HepG2 (cell line): ENCODE measurements at regions not wholly inside any gene's neighbourhood (a gene's known extent, or its start where the extent isn't known, plus 50 kb on each side); places are given as distances from the start of the nearest gene placed in this dataset.

Experiments
- ATAC-seq: fragments of 200-7000 bp; cut with Tn5 transposase; 3 replicates; pipeline ENCODE4 v1.9.1; 2020; ENCODE audit warnings: mild to moderate bottlenecking, moderate library complexity
- BruUV-seq: library from RNA; stranded (reverse); fragments of 400-500 nt; replicated peaks from 2 replicates; lab custom pipeline; 2021; lab: Mats Ljungman, UMichigan
- CTCF ChIA-PET: fragments of 300-600 bp; formaldehyde crosslinking; extraction: SDS; loops from one replicate; lab custom pipeline; 2021; ENCODE audit warnings: low total read pairs, inconsistent platforms, low intra/inter-chr PET ratio; lab: Yijun Ruan, JAX
- POLR2A ChIA-PET: fragments of 350-600 bp; sonication (Branson Sonifier 250); formaldehyde crosslinking; loops from one replicate; lab custom pipeline; 2020; ENCODE audit warnings: antibody characterized with exemption, inconsistent platforms; lab: Yijun Ruan, JAX
- DNase-seq: peaks from one replicate; pipeline ENCODE4 v3.0.0-alpha.2; 2015; ENCODE audit warnings: low spot score
- FAIRE-seq: peaks from 3 replicates; lab custom pipeline; 2011; peaks lifted over from hg19 to GRCh38; lab: Jason Lieb, UNC
- H2AFZ ChIP-seq: one replicate; pipeline ENCODE4 v1.6.1; 2011; ENCODE audit warnings: low read length, inconsistent platforms
- H3K27ac ChIP-seq: fragments of 300-600 bp; 3 replicates; pipeline ENCODE4 v1.8.0; 2011; ENCODE audit warnings: mixed run types, mild to moderate bottlenecking, mixed read lengths, low read length, inconsistent platforms; ENCODE audit not compliant: insufficient read depth; ENCODE audit errors: extremely low read length
- H3K27me3 ChIP-seq, 2 experiments: fragments of 200-600 bp in 1 of 2; 2 replicates in 1 of 2; 3 replicates in 1 of 2; pipeline versions ENCODE4 v1.6.0 to v1.8.0; 2011; ENCODE audit warnings: low read length in 2 of 2, mild to moderate bottlenecking in 2 of 2, moderate library complexity in 2 of 2, inconsistent platforms in 1 of 2; ENCODE audit not compliant: insufficient read depth in 2 of 2, control insufficient read depth in 1 of 2
- H3K36me3 ChIP-seq, 2 experiments: fragments of 200-600 bp in 1 of 2; replicated peaks in 1 of 2; 2 replicates in 1 of 2; 3 replicates in 1 of 2; pipeline versions ENCODE4 v1.5.1 to v1.8.0; 2011; ENCODE audit warnings: low read length in 2 of 2, inconsistent platforms in 1 of 2; ENCODE audit not compliant: insufficient read depth in 2 of 2, control insufficient read depth in 1 of 2
- H3K4me1 ChIP-seq: 2 replicates; pipeline ENCODE4 v1.5.1; 2012; ENCODE audit warnings: low read length, inconsistent platforms; ENCODE audit not compliant: insufficient read depth
- H3K4me2 ChIP-seq: 2 replicates; pipeline ENCODE4 v1.6.0; 2011; ENCODE audit warnings: low read depth, low read length, inconsistent platforms
- H3K4me3 ChIP-seq, 3 experiments: fragments of 200-600 bp in 1 of 3; sonication (generic), shearing (Covaris generic) in 1 of 3; replicated peaks in 1 of 3; 2 replicates each; pipeline ENCODE4 v1.5.1; 2011 to 2016; ENCODE audit warnings: low read length in 3 of 3, inconsistent platforms in 2 of 3, low read depth in 2 of 3, mild to moderate bottlenecking in 2 of 3, control low read depth in 1 of 3, mixed read lengths in 1 of 3; ENCODE audit not compliant: insufficient read depth in 1 of 3
- H3K79me2 ChIP-seq: one replicate; pipeline ENCODE4 v1.6.1; 2011; ENCODE audit warnings: low read length, inconsistent platforms; ENCODE audit not compliant: insufficient read depth
- H3K9ac ChIP-seq: 2 replicates; pipeline ENCODE4 v1.6.0; 2011; ENCODE audit warnings: mild to moderate bottlenecking, low read depth, low read length, inconsistent platforms; ENCODE audit not compliant: insufficient read depth
- H3K9me3 ChIP-seq: 2 replicates; pipeline ENCODE4 v1.5.1; 2012; ENCODE audit warnings: mild to moderate bottlenecking, low read length
- H4K20me1 ChIP-seq: 2 replicates; pipeline ENCODE4 v1.6.0; 2011; ENCODE audit warnings: inconsistent platforms, mild to moderate bottlenecking, low read length, moderate library complexity; ENCODE audit not compliant: insufficient read depth
- HNRNPL ChIP-seq: fragments of 200-400 bp; formaldehyde crosslinking; IDR thresholded peaks from 2 replicates; pipeline ENCODE4 v1.6.1; 2017; ENCODE audit warnings: mild to moderate bottlenecking, low read depth, low read length
- KMT2B ChIP-seq: IDR thresholded peaks from 2 replicates; pipeline ENCODE4 v1.6.1; 2016; ENCODE audit warnings: missing genetic modification reagents, missing compliant biosample characterization
- NR1H2 ChIP-seq: sonication (generic); formaldehyde crosslinking; IDR thresholded peaks from 2 replicates; pipeline ENCODE4 v1.8.1; 2022; ENCODE audit warnings: low read depth, missing genetic modification reagents, borderline replicate concordance
- PRMT3 ChIP-seq: sonication (generic); formaldehyde crosslinking; IDR thresholded peaks from 2 replicates; pipeline ENCODE4 v1.8.1; 2022; ENCODE audit warnings: low read depth, mild to moderate bottlenecking, moderate library complexity, missing genetic modification reagents, borderline replicate concordance
- ZFY ChIP-seq: sonication (generic); formaldehyde crosslinking; IDR thresholded peaks from 2 replicates; pipeline ENCODE4 v1.4.0; 2020; ENCODE audit warnings: missing genetic modification reagents
- ZNF709 ChIP-seq: sonication (generic); formaldehyde crosslinking; IDR thresholded peaks from 2 replicates; pipeline ENCODE4 v1.5.0; 2020; ENCODE audit warnings: mild to moderate bottlenecking, missing genetic modification reagents
- ZNF777 ChIP-seq: sonication (generic); formaldehyde crosslinking; IDR thresholded peaks from 2 replicates; pipeline ENCODE4 v1.4.0; 2020; ENCODE audit warnings: missing genetic modification reagents
- WGBS: methylation state at CpG from one replicate; pipeline ENCODE4 v1.1.6; 2017; ENCODE audit warnings: low lambda C conversion rate; 5-methylcytosine and 5-hydroxymethylcytosine counted together
- in situ Hi-C: cut with HindIII; loops from 2 replicates; pipeline ENCODE4 v1.10.0; 2017; ENCODE audit warnings: low pct_unique_long_range_greater_than_20kb; ENCODE audit not compliant: extremely low pct_ligation_motif_present
- intact Hi-C: fragments of 100-400 bp; cut with micrococcal nuclease; formaldehyde crosslinking; loops from one replicate; pipeline ENCODE4 v1.10.0; 2022; ENCODE audit not compliant: unreplicated experiment
- TF ChIP-seq, protein P1 (sequence below): IDR thresholded peaks from 2 replicates; pipeline ENCODE4 v1.4.0; 2020; ENCODE audit warnings: mild to moderate bottlenecking, missing genetic modification reagents
- TF ChIP-seq, protein P2 (sequence below): sonication (generic); formaldehyde crosslinking; IDR thresholded peaks from 2 replicates; pipeline ENCODE4 v1.4.0; 2020; ENCODE audit warnings: missing genetic modification reagents
- TF ChIP-seq, protein P3 (sequence below): sonication (generic); formaldehyde crosslinking; conservative IDR thresholded peaks from 2 replicates; pipeline ENCODE4 v1.4.0; 2020; ENCODE audit warnings: mild to moderate bottlenecking, missing genetic modification reagents, moderate library complexity
- TF ChIP-seq, protein P4 (sequence below): IDR thresholded peaks from 2 replicates; pipeline ENCODE4 v1.6.1; 2016; ENCODE audit warnings: mild to moderate bottlenecking, missing biosample characterization, missing genetic modification reagents

- Histone ChIP-seq H2AFZ (no peak overlapping the region), H3K79me2 (no peaks in the 10 kb centered on the region), H3K4me2 (no peak overlapping the region), H3K27me3 (no peaks in the 10 kb centered on the region; a peak in 1 of 5 replicates), H3K4me1 (no peaks in the 10 kb centered on the region), H4K20me1 (no peaks in the 10 kb centered on the region), H3K4me3 (no peak overlapping the region), H3K27ac (no peak overlapping the region), H3K36me3 (no peaks in the 10 kb centered on the region), H3K9me3 (peaks cover 87% of the 10 kb centered on the region), H3K9ac (no peak overlapping the region)
- ChIA-PET CTCF (no interaction called here), POLR2A (no interaction called here)
- FAIRE-seq (no peak), ATAC-seq (no peak), DNase-seq (no peak)
- intact Hi-C loops = no loop called here
- 30% methylated on average over 3 of the region's 3 CpGs for WGBS
- in situ Hi-C loops = no loop called here
- BruUV-seq = no TSS peak
- TF ChIP-seq PRMT3 (CRISPR knock-in tag) (no peak), KMT2B (no peak), ZFY (CRISPR knock-in tag) (no peak), ZNF709 (CRISPR knock-in tag) (no peak), NR1H2 (CRISPR knock-in tag) (no peak), HNRNPL (no peak), ZNF777 (CRISPR knock-in tag) (no peak)
- TF ChIP-seq, protein P1, sequence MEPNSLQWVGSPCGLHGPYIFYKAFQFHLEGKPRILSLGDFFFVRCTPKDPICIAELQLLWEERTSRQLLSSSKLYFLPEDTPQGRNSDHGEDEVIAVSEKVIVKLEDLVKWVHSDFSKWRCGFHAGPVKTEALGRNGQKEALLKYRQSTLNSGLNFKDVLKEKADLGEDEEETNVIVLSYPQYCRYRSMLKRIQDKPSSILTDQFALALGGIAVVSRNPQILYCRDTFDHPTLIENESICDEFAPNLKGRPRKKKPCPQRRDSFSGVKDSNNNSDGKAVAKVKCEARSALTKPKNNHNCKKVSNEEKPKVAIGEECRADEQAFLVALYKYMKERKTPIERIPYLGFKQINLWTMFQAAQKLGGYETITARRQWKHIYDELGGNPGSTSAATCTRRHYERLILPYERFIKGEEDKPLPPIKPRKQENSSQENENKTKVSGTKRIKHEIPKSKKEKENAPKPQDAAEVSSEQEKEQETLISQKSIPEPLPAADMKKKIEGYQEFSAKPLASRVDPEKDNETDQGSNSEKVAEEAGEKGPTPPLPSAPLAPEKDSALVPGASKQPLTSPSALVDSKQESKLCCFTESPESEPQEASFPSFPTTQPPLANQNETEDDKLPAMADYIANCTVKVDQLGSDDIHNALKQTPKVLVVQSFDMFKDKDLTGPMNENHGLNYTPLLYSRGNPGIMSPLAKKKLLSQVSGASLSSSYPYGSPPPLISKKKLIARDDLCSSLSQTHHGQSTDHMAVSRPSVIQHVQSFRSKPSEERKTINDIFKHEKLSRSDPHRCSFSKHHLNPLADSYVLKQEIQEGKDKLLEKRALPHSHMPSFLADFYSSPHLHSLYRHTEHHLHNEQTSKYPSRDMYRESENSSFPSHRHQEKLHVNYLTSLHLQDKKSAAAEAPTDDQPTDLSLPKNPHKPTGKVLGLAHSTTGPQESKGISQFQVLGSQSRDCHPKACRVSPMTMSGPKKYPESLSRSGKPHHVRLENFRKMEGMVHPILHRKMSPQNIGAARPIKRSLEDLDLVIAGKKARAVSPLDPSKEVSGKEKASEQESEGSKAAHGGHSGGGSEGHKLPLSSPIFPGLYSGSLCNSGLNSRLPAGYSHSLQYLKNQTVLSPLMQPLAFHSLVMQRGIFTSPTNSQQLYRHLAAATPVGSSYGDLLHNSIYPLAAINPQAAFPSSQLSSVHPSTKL (CRISPR knock-in tag) = no peak
- TF ChIP-seq, protein P2, sequence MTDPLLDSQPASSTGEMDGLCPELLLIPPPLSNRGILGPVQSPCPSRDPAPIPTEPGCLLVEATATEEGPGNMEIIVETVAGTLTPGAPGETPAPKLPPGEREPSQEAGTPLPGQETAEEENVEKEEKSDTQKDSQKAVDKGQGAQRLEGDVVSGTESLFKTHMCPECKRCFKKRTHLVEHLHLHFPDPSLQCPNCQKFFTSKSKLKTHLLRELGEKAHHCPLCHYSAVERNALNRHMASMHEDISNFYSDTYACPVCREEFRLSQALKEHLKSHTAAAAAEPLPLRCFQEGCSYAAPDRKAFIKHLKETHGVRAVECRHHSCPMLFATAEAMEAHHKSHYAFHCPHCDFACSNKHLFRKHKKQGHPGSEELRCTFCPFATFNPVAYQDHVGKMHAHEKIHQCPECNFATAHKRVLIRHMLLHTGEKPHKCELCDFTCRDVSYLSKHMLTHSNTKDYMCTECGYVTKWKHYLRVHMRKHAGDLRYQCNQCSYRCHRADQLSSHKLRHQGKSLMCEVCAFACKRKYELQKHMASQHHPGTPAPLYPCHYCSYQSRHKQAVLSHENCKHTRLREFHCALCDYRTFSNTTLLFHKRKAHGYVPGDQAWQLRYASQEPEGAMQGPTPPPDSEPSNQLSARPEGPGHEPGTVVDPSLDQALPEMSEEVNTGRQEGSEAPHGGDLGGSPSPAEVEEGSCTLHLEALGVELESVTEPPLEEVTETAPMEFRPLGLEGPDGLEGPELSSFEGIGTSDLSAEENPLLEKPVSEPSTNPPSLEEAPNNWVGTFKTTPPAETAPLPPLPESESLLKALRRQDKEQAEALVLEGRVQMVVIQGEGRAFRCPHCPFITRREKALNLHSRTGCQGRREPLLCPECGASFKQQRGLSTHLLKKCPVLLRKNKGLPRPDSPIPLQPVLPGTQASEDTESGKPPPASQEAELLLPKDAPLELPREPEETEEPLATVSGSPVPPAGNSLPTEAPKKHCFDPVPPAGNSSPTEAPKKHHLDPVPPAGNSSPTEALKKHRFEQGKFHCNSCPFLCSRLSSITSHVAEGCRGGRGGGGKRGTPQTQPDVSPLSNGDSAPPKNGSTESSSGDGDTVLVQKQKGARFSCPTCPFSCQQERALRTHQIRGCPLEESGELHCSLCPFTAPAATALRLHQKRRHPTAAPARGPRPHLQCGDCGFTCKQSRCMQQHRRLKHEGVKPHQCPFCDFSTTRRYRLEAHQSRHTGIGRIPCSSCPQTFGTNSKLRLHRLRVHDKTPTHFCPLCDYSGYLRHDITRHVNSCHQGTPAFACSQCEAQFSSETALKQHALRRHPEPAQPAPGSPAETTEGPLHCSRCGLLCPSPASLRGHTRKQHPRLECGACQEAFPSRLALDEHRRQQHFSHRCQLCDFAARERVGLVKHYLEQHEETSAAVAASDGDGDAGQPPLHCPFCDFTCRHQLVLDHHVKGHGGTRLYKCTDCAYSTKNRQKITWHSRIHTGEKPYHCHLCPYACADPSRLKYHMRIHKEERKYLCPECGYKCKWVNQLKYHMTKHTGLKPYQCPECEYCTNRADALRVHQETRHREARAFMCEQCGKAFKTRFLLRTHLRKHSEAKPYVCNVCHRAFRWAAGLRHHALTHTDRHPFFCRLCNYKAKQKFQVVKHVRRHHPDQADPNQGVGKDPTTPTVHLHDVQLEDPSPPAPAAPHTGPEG (CRISPR knock-in tag) = no peak
- TF ChIP-seq, protein P3, sequence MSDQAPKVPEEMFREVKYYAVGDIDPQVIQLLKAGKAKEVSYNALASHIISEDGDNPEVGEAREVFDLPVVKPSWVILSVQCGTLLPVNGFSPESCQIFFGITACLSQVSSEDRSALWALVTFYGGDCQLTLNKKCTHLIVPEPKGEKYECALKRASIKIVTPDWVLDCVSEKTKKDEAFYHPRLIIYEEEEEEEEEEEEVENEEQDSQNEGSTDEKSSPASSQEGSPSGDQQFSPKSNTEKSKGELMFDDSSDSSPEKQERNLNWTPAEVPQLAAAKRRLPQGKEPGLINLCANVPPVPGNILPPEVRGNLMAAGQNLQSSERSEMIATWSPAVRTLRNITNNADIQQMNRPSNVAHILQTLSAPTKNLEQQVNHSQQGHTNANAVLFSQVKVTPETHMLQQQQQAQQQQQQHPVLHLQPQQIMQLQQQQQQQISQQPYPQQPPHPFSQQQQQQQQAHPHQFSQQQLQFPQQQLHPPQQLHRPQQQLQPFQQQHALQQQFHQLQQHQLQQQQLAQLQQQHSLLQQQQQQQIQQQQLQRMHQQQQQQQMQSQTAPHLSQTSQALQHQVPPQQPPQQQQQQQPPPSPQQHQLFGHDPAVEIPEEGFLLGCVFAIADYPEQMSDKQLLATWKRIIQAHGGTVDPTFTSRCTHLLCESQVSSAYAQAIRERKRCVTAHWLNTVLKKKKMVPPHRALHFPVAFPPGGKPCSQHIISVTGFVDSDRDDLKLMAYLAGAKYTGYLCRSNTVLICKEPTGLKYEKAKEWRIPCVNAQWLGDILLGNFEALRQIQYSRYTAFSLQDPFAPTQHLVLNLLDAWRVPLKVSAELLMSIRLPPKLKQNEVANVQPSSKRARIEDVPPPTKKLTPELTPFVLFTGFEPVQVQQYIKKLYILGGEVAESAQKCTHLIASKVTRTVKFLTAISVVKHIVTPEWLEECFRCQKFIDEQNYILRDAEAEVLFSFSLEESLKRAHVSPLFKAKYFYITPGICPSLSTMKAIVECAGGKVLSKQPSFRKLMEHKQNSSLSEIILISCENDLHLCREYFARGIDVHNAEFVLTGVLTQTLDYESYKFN (CRISPR knock-in tag) = no peak
- TF ChIP-seq, protein P4, sequence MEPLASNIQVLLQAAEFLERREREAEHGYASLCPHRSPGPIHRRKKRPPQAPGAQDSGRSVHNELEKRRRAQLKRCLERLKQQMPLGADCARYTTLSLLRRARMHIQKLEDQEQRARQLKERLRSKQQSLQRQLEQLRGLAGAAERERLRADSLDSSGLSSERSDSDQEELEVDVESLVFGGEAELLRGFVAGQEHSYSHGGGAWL (CRISPR knock-in tag) = no peak
Observed at GRCh38 chr21:27036736-27037301, 69.9 kb upstream of the ADAMTS5 start.
